HL-60/S4 treated with phorbol 12-myristate 13-acetate at 8.2 ng/mL for 4 days and 3 days (cell line): ENCODE measurements at regions not wholly inside any gene's neighbourhood (a gene's known extent, or its start where the extent isn't known, plus 50 kb on each side); places are given as distances from the start of the nearest gene placed in this dataset.
"Not testable (repeated sequence)": the region's sequence is repeated elsewhere in the genome, so short reads cannot be mapped to it uniquely, and the experiment has no call there.

Experiments used
- in situ Hi-C: fragments of 300-500 bp; cut with MboI; formaldehyde crosslinking; loops from 2 replicates; pipeline ENCODE4 v1.15.0; 2022; ENCODE audit warnings: low sequenced_read_pairs

GRCh38 chr5:145660897-145661640 lies 174.1 kb downstream of the PRELID2 start:
- in situ Hi-C loops = no loop called here

GRCh38 chr5:145658435-145658834 lies 176.7 kb downstream of the PRELID2 start:
- in situ Hi-C loops = no loop called here

- in situ Hi-C loops = not testable (repeated sequence)
These were observed 182.4 kb downstream of the PRELID2 start for GRCh38 chr5:145652700-145653099.

GRCh38 chr5:145647137-145647536 lies 188.0 kb downstream of the PRELID2 start:
- in situ Hi-C loops = not testable (repeated sequence)

GRCh38 chr5:145643214-145643613 lies 191.9 kb downstream of the PRELID2 start:
- in situ Hi-C loops = not testable (repeated sequence)

GRCh38 chr5:145637396-145637795 lies 197.7 kb downstream of the PRELID2 start:
- in situ Hi-C loops = no loop called here

GRCh38 chr5:145636371-145636770 lies 198.8 kb downstream of the PRELID2 start:
- in situ Hi-C loops = no loop called here

GRCh38 chr5:145633474-145633873 lies 201.7 kb downstream of the PRELID2 start:
- in situ Hi-C loops = no loop called here

- in situ Hi-C loops = no loop called here
These were observed 202.4 kb downstream of the PRELID2 start for GRCh38 chr5:145632701-145633100.

- in situ Hi-C loops = no loop called here
These were observed 206.1 kb downstream of the PRELID2 start for GRCh38 chr5:145629047-145629446.

- in situ Hi-C loops = no loop called here
These were observed 206.6 kb downstream of the PRELID2 start for GRCh38 chr5:145628525-145628924.

GRCh38 chr5:145619806-145620310 lies 215.3 kb downstream of the PRELID2 start:
- in situ Hi-C loops = no loop called here

GRCh38 chr5:145616739-145617138 lies 218.4 kb downstream of the PRELID2 start:
- in situ Hi-C loops = not testable (repeated sequence)

- in situ Hi-C loops = no loop called here
These were observed 236.2 kb downstream of the PRELID2 start for GRCh38 chr5:145598983-145599382.

- in situ Hi-C loops = no loop called here
These were observed 237.0 kb downstream of the PRELID2 start for GRCh38 chr5:145598184-145598583.

GRCh38 chr5:145591578-145591977 lies 243.6 kb downstream of the PRELID2 start:
- in situ Hi-C loops = no loop called here

- in situ Hi-C loops = no loop called here
These were observed 246.1 kb downstream of the PRELID2 start for GRCh38 chr5:145589063-145589462.

- in situ Hi-C loops = no loop called here
These were observed 246.6 kb downstream of the PRELID2 start for GRCh38 chr5:145588558-145588957.

GRCh38 chr5:145588113-145588512 lies 247.0 kb downstream of the PRELID2 start:
- in situ Hi-C loops = no loop called here

- in situ Hi-C loops = no loop called here
These were observed 247.4 kb downstream of the PRELID2 start for GRCh38 chr5:145587710-145588109.

- in situ Hi-C loops = no loop called here
These were observed 247.9 kb downstream of the PRELID2 start for GRCh38 chr5:145587308-145587672.

- in situ Hi-C loops = no loop called here
These were observed 248.4 kb downstream of the PRELID2 start for GRCh38 chr5:145586661-145587307.
